GM18505 (cell line): ENCODE measurements at regions not wholly inside any gene's neighbourhood (a gene's known extent, or its start where the extent isn't known, plus 50 kb on each side); places are given as distances from the start of the nearest gene placed in this dataset.
"Not testable (repeated sequence)": the region's sequence is repeated elsewhere in the genome, so short reads cannot be mapped to it uniquely, and the experiment has no call there.

Source experiments
- ATAC-seq: cut with Tn5 transposase; IDR thresholded peaks from one replicate; pipeline ENCODE4 v1.9.1; 2021; ENCODE audit not compliant: unreplicated experiment
- POLR2A ChIP-seq: IDR thresholded peaks from 4 replicates; pipeline ENCODE4 v1.6.1; 2011; ENCODE audit warnings: borderline replicate concordance; ENCODE audit not compliant: insufficient read depth, insufficient read length; ENCODE audit errors: extremely low read depth

DNA sequence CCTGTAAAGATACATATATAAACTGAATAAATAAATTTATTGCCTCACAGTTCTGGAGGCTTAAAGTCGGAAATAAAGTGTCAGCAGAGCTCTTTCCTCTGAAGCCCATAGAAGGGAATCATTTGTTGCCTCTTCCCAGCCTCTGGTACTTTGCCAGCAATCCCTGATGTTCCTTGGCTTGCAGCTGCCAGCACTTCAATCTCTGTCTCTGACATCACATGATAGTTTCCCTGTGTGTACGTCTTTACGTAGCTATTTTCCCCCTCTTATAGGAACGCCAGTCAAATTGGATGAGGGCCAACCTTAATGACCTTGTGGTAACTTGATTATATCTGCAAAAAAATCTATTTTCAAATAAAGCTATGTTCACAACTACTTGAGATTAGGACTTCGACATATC, 250.9 kb downstream of the LIG4 start:
- TF ChIP-seq POLR2A, result no peak
- ATAC-seq, result no peak

GRCh38 chr13:107961849-107962608, 253.3 kb downstream of the LIG4 start:
- no peak for ATAC-seq

DNA sequence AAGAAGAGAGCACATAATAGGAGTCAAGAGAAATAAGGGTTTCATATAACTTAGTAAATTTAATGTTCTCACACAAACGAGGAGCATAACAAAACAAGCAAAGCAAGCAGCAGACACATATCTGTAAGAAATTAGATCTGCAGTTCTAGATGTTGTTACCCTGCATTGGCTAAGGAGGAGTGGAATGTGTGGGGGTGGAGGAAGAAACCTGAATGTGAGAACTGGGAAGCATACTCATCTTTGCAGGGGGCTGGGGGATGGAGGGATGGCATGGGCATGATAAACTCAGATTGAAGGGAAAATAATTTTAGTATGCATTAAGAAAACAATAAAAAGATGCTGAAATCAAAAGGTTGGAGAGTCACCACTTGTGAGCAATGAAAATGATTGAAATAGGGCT, 255.0 kb downstream of the LIG4 start:
- no peak for TF ChIP-seq POLR2A
- ATAC-seq, result no peak

More at GRCh38 chr13:107961849-107962608, 253.3 kb downstream of the LIG4 start:
- TF ChIP-seq POLR2A, result no peak

- no peak for TF ChIP-seq POLR2A
- ATAC-seq, result no peak
These were observed 258.4 kb downstream of the LIG4 start for GRCh38 chr13:107956889-107957288.

GRCh38 chr13:107942030-107942617, 273.2 kb downstream of the LIG4 start:
- ATAC-seq, result no peak

GRCh38 chr13:107941345-107942029, 273.8 kb downstream of the LIG4 start:
- no peak for ATAC-seq
- no peak for TF ChIP-seq POLR2A

More at GRCh38 chr13:107942030-107942617, 273.2 kb downstream of the LIG4 start:
- no peak for TF ChIP-seq POLR2A

DNA sequence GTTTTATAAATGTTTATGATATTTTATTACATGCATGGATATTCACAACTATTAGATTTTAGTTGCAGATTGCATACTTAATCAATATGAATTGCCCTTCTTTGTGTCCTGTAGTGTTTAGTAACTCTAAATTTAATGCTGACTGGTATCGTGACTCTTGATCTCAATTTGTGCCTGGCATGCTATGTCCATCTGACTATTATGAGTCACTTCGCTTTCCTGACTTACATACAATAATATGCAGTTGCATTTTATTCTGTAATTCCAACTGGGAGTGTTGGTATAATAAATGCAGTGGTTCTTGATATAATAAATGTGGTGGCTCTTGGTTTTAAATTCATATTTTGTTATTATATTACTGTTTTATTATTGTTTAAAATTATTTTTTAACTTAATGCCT, 277.5 kb downstream of the LIG4 start:
- no peak for TF ChIP-seq POLR2A
- no peak for ATAC-seq

DNA sequence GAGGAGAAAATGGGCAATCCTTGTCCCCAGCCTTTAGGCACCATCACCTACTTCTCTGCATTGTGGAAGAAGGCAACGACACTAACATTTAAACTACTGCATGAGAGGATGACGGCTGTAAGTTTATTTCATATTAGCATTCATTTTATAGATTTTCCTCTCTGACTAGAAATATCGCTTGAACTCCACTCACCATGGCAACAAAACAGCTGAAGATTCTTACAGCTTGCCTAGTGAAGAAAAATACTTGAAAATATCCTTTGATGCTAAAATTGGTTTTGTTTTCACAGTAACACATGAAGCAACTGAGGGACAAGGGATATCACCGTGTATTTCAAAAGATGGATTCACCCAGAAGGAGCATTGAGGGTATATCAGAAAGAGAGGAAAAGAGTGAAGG, 284.3 kb downstream of the LIG4 start:
- no peak for TF ChIP-seq POLR2A
- no peak for ATAC-seq

- no peak for ATAC-seq
- TF ChIP-seq POLR2A, result no peak
These were observed 286.6 kb downstream of the LIG4 start for GRCh38 chr13:107928762-107929161.

DNA sequence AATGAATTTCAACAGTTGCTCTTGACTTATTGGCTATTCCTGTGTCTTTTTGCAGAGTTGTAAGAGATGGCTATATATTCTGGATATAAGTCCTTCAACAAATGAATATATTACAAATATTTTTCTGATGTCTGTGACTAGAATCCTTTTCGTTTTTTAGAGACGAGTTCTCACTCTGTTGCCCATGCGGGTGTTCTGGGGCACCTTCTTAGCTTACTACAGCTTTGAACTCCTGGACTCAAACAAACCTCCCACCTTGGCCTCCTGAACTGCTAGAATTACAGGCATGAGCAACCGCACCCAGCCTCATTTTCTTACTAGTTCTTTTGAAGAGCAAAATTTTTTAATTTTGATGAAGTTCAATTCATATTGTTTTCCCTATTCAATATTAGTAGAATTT, 287.8 kb downstream of the LIG4 start:
- TF ChIP-seq POLR2A, result no peak
- ATAC-seq, result no peak

- ATAC-seq, result not testable (repeated sequence)
These were observed 288.8 kb downstream of the LIG4 start for GRCh38 chr13:107926515-107926914.

DNA sequence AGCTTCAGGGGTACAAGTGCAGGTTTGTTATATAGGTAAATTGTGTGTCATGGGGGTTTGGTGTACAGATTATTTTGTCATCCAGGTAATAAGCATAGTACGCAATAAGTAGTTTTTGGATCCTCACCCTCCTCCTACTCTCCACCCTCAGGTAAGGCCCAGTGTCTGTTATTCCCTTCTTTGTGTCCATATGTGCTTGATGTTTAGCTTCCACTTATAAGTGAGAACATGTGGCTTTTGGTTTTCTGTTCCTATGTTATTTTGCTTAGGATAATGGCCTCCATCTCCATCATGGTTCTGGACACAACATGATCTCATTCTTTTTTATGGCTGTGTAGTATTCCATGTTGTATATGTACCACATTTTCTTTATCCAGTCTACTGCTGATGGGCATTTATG, 298.4 kb downstream of the LIG4 start:
- not testable (repeated sequence) for ATAC-seq

GRCh38 chr13:107912745-107913144, 302.6 kb downstream of the LIG4 start:
- ATAC-seq, result no peak

More at GRCh38 chr13:107912745-107913144, 302.6 kb downstream of the LIG4 start:
- TF ChIP-seq POLR2A, result no peak
